Panc1 (cell line): ENCODE measurements at regions not wholly inside any gene's neighbourhood (a gene's known extent, or its start where the extent isn't known, plus 50 kb on each side); places are given as distances from the start of the nearest gene placed in this dataset.

Experiments
- ATAC-seq: fragments of 200-7000 bp; cut with Tn5 transposase; 2 replicates; pipeline ENCODE4 v1.9.1; 2020; ENCODE audit warnings: mild to moderate bottlenecking, moderate library complexity
- BruUV-seq: library from RNA; stranded (reverse); fragments of 400-500 nt; replicated peaks from 2 replicates; lab custom pipeline; 2021; lab: Mats Ljungman, UMichigan
- CTCF ChIA-PET: fragments of 300-600 bp; sonication (Branson Sonifier 250); formaldehyde crosslinking; loops from one replicate; lab custom pipeline; 2022; ENCODE audit warnings: antibody characterized with exemption; lab: Charles Lee
- POLR2A ChIA-PET: fragments of 300-600 bp; sonication (Branson Sonifier 250); formaldehyde crosslinking; loops from one replicate; lab custom pipeline; 2022; ENCODE audit warnings: antibody characterized with exemption; lab: Charles Lee
- DNase-seq: peaks from one replicate; pipeline ENCODE4 v3.0.0-alpha.2; 2010; ENCODE audit warnings: low read depth, low spot score
- H3K27ac ChIP-seq: 2 replicates; pipeline ENCODE4 v1.5.1; 2011; ENCODE audit warnings: mild to moderate bottlenecking, low read length, inconsistent platforms
- H3K27me3 ChIP-seq: fragments of 200-500 bp; sonication (Bioruptor generic); 2 replicates; pipeline ENCODE4 v1.6.0; 2014; ENCODE audit warnings: low read length, inconsistent platforms; ENCODE audit not compliant: control insufficient read depth, insufficient read depth
- H3K36me3 ChIP-seq: fragments of 200-500 bp; sonication (Bioruptor generic); 2 replicates; pipeline ENCODE4 v1.5.1; 2014; ENCODE audit warnings: inconsistent platforms, mild to moderate bottlenecking, low read length, moderate library complexity; ENCODE audit not compliant: control insufficient read depth, insufficient read depth
- H3K4me1 ChIP-seq: 2 replicates; pipeline ENCODE4 v1.5.1; 2011; ENCODE audit warnings: inconsistent platforms, mild to moderate bottlenecking, low read length, moderate library complexity; ENCODE audit not compliant: control insufficient read depth, insufficient read depth
- H3K4me3 ChIP-seq, 2 experiments: 2 replicates each; pipeline ENCODE4 v1.5.1; 2011 to 2012; ENCODE audit warnings: low read depth in 2 of 2, low read length in 2 of 2, mild to moderate bottlenecking in 2 of 2, inconsistent platforms in 1 of 2, moderate library complexity in 1 of 2
- H3K9me3 ChIP-seq: fragments of 200-500 bp; sonication (Bioruptor generic); 2 replicates; pipeline ENCODE4 v1.5.1; 2014; ENCODE audit warnings: low read depth, mild to moderate bottlenecking, inconsistent platforms, low read length, moderate library complexity; ENCODE audit not compliant: control insufficient read depth, insufficient read depth
- CTCF ChIP-seq: fragments of 450-650 bp; IDR thresholded peaks from 2 replicates; pipeline ENCODE4 v1.5.1; 2017; ENCODE audit warnings: mild to moderate bottlenecking
- POLR2AphosphoS5 ChIP-seq: IDR thresholded peaks from 2 replicates; pipeline ENCODE4 v1.6.1; 2012; ENCODE audit warnings: mild to moderate bottlenecking, low read depth, low read length, moderate library complexity
- REST ChIP-seq, 2 experiments: IDR thresholded peaks; 2 replicates each; pipeline ENCODE4 v1.6.1; 2011 to 2012; ENCODE audit warnings: low read depth in 2 of 2, control low read depth in 1 of 2, low read length in 1 of 2, mild to moderate bottlenecking in 1 of 2, moderate library complexity in 1 of 2; ENCODE audit not compliant: insufficient read depth in 1 of 2
- SIN3A ChIP-seq: IDR thresholded peaks from 2 replicates; pipeline ENCODE4 v1.6.1; 2012; ENCODE audit warnings: low read depth, mild to moderate bottlenecking, low read length, moderate library complexity, borderline replicate concordance; ENCODE audit not compliant: insufficient read depth
- TCF7L2 ChIP-seq: IDR thresholded peaks from 2 replicates; pipeline ENCODE4 v1.6.1; 2011; ENCODE audit warnings: mild to moderate bottlenecking, low read depth, low read length, inconsistent platforms
- in situ Hi-C: cut with HindIII; loops from 2 replicates; pipeline ENCODE4 v1.10.0; 2016; ENCODE audit warnings: low sequenced_read_pairs, low pct_unique_long_range_greater_than_20kb
- intact Hi-C: fragments of 100-400 bp; cut with micrococcal nuclease; formaldehyde crosslinking; loops from one replicate; pipeline ENCODE4 v1.10.0; 2022; ENCODE audit not compliant: unreplicated experiment

GRCh38 chr12:47591795-47592194 is 114.0 kb downstream of the RPAP3 start:
- DNase-seq: no peak
- CTCF ChIA-PET: no interaction called here

GRCh38 chr12:47591361-47591791 is 114.5 kb downstream of the RPAP3 start:
- no TSS peak for BruUV-seq
- Histone ChIP-seq H3K4me3 (no peak overlapping the region), H3K27me3 (no peaks in the 10 kb centered on the region), H3K36me3 (no peaks in the 10 kb centered on the region), H3K27ac (no peak overlapping the region), H3K9me3 (no peaks in the 10 kb centered on the region), H3K4me1 (no peaks in the 10 kb centered on the region)
- in situ Hi-C loops (no loop called here), intact Hi-C loops (no loop called here)
- no peak for TF ChIP-seq SIN3A
- TF ChIP-seq TCF7L2: no peak
- TF ChIP-seq CTCF: no peak
- TF ChIP-seq POLR2AphosphoS5: no peak
- TF ChIP-seq REST (IDR thresholded peaks at IDR 0.05; ENCODE audit: insufficient read depth in 1 of 2, low read depth in 2 of 2, low read length in 1 of 2): no peak
- ATAC-seq (no peak), DNase-seq (no peak)
- ChIA-PET POLR2A (no interaction called here), CTCF (no interaction called here)

More at GRCh38 chr12:47591795-47592194, 114.0 kb downstream of the RPAP3 start:
- H3K4me3 ChIP-seq: no peak overlapping the region
- no peaks in the 10 kb centered on the region for H3K4me1 ChIP-seq
- H3K27ac ChIP-seq: no peak overlapping the region
- intact Hi-C loops: no loop called here
- H3K36me3 ChIP-seq: no peaks in the 10 kb centered on the region
- ATAC-seq: no peak
- no TSS peak for BruUV-seq
- in situ Hi-C loops: no loop called here
- TF ChIP-seq TCF7L2: no peak
- no peak for TF ChIP-seq SIN3A
- TF ChIP-seq POLR2AphosphoS5: no peak
- TF ChIP-seq CTCF: no peak
- TF ChIP-seq REST (IDR thresholded peaks at IDR 0.05; ENCODE audit: insufficient read depth in 1 of 2, low read depth in 2 of 2, low read length in 1 of 2): no peak
- no peaks in the 10 kb centered on the region for H3K27me3 ChIP-seq
- POLR2A ChIA-PET: no interaction called here
- no peaks in the 10 kb centered on the region for H3K9me3 ChIP-seq
